ENCODE measurements at regions not wholly inside any gene's neighbourhood (a gene's known extent, or its start where the extent isn't known, plus 50 kb on each side); places are given as distances from the start of the nearest gene placed in this dataset.

DNA sequence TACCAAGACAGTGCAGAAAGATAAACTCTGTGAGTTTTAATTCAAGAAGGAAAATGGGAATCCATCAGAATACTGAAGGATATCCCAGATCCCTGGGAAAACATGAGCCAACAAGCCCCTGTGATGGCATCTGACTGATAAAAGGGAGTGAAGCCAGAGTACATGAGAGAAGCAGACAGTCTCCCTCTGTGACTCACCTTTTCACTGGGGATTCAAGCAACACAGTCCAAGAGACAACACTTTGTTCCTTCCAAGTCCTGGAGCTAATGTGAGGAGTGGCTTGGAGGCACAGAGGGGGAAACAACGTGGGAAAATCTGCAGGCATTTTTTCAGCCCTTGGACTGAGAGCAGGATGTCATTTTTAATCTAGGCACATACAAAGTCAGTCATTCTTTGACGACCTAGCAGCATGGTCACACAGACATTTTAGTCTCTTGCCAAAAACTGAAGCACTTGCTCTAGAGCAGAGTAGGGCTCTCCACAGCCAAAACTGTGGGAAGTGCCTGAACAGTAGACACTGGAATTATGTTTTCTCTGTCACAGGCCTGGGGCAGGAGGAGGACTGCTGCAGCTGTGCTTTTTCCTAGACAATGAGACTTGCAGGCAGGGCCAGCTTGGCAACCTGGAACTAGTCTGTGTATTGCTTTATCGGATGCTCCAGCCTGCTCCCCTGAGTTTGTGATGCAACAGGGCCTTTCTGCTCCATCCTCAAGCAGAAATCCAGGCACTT is 465.0 kb upstream of the GJE1 start:
- no peak overlapping the region for H3K4me3 Mint-ChIP-seq (ENCODE audit: unreplicated experiment)
- peaks cover 16% of the 10 kb centered on the region for H3K9me3 Mint-ChIP-seq (ENCODE audit: unreplicated experiment)
- TF ChIP-seq, protein P1, sequence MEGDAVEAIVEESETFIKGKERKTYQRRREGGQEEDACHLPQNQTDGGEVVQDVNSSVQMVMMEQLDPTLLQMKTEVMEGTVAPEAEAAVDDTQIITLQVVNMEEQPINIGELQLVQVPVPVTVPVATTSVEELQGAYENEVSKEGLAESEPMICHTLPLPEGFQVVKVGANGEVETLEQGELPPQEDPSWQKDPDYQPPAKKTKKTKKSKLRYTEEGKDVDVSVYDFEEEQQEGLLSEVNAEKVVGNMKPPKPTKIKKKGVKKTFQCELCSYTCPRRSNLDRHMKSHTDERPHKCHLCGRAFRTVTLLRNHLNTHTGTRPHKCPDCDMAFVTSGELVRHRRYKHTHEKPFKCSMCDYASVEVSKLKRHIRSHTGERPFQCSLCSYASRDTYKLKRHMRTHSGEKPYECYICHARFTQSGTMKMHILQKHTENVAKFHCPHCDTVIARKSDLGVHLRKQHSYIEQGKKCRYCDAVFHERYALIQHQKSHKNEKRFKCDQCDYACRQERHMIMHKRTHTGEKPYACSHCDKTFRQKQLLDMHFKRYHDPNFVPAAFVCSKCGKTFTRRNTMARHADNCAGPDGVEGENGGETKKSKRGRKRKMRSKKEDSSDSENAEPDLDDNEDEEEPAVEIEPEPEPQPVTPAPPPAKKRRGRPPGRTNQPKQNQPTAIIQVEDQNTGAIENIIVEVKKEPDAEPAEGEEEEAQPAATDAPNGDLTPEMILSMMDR (IDR thresholded peaks at IDR 0.05) = no peak
- no peak overlapping the region for H3K27ac Mint-ChIP-seq (ENCODE audit: unreplicated experiment)
- H3K36me3 Mint-ChIP-seq (ENCODE audit: unreplicated experiment) = peaks cover 6% of the 10 kb centered on the region
- peaks cover 2% of the 10 kb centered on the region for H3K4me1 Mint-ChIP-seq (ENCODE audit: unreplicated experiment)
- no peak for DNase-seq (ENCODE audit: extremely low spot score, unreplicated experiment)
- H3K27me3 Mint-ChIP-seq (ENCODE audit: unreplicated experiment) = no peaks in the 10 kb centered on the region

DNA sequence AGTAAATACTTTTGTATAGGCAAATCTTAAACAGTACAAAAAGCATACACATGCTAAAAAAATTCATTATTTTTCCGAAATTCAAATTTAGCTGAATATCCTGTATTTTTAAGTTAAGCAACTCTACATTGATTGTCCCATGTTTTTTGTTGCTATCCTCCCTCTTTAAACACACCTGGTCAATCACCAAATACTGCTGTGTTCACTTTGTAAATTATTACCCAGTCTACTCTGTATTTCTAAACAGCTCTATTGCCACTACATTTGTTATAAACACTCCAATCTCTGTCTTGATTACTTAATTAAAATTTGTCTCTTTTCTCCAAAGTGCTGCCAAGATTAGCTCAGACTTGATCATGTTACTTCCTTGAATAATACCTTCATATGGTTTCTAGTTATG is 466.5 kb upstream of the GJE1 start:
- Mint-ChIP-seq H3K4me1 (ENCODE audit: unreplicated experiment) (peaks cover 2% of the 10 kb centered on the region), H3K9me3 (ENCODE audit: unreplicated experiment) (peaks cover 5% of the 10 kb centered on the region), H3K27me3 (ENCODE audit: unreplicated experiment) (no peaks in the 10 kb centered on the region), H3K27ac (ENCODE audit: unreplicated experiment) (no peak overlapping the region), H3K36me3 (ENCODE audit: unreplicated experiment) (peaks cover 3% of the 10 kb centered on the region), H3K4me3 (ENCODE audit: unreplicated experiment) (no peak overlapping the region)
- TF ChIP-seq, protein P1 (IDR thresholded peaks at IDR 0.05) = no peak
- no peak for DNase-seq (ENCODE audit: extremely low spot score, unreplicated experiment)

DNA sequence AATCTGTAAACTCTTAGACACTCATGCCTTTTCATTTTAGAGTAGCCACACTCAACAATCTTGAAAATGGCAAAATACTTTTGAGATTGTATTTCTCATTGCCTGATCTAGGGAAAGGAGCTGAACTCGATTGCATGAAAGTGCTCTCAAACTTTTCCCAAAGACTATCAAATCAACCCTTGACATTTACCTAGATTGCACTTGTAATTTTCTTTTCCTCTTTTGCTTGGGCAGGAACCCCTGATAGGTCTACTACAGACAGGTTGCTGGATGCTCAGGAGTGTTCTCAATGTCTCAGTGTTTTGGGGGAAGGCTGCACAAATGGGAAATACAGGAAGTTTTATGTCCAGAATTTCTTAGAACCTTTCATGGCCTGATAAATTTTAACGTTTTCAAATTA is 468.0 kb upstream of the GJE1 start:
- TF ChIP-seq, protein P1 (IDR thresholded peaks at IDR 0.05) = no peak
- H3K27ac Mint-ChIP-seq (ENCODE audit: unreplicated experiment) = no peak overlapping the region
- H3K4me1 Mint-ChIP-seq (ENCODE audit: unreplicated experiment) = peaks cover 2% of the 10 kb centered on the region
- H3K4me3 Mint-ChIP-seq (ENCODE audit: unreplicated experiment) = no peak overlapping the region
- H3K27me3 Mint-ChIP-seq (ENCODE audit: unreplicated experiment) = no peaks in the 10 kb centered on the region
- no peaks in the 10 kb centered on the region for H3K36me3 Mint-ChIP-seq (ENCODE audit: unreplicated experiment)
- DNase-seq (ENCODE audit: extremely low spot score, unreplicated experiment) = no peak
- H3K9me3 Mint-ChIP-seq (ENCODE audit: unreplicated experiment) = no peaks in the 10 kb centered on the region

DNA sequence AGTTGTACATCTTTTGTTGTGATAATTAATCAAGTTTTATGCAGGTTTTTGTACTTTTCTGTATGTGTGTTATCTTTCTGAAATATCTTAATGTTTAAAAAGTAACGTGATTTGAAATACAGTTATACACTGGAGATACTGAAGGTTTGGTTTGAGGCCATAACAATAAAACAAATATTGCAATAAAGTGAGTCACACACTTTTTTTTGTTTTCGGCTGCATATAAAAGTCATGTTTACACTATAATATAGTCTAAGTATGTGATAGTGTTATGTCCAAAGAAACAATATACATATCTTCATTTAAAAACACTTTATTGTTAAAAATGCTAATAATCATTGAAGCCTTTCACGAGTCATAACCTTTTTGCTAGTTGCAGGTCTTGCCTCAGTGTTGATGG is 473.1 kb upstream of the GJE1 start:
- Mint-ChIP-seq H3K36me3 (ENCODE audit: unreplicated experiment) (no peaks in the 10 kb centered on the region), H3K4me3 (ENCODE audit: unreplicated experiment) (no peak overlapping the region), H3K9me3 (ENCODE audit: unreplicated experiment) (no peaks in the 10 kb centered on the region), H3K27ac (ENCODE audit: unreplicated experiment) (no peak overlapping the region), H3K4me1 (ENCODE audit: unreplicated experiment) (no peaks in the 10 kb centered on the region), H3K27me3 (ENCODE audit: unreplicated experiment) (no peaks in the 10 kb centered on the region)
- TF ChIP-seq, protein P1 (IDR thresholded peaks at IDR 0.05) = no peak
- no peak for DNase-seq (ENCODE audit: extremely low spot score, unreplicated experiment)

DNA sequence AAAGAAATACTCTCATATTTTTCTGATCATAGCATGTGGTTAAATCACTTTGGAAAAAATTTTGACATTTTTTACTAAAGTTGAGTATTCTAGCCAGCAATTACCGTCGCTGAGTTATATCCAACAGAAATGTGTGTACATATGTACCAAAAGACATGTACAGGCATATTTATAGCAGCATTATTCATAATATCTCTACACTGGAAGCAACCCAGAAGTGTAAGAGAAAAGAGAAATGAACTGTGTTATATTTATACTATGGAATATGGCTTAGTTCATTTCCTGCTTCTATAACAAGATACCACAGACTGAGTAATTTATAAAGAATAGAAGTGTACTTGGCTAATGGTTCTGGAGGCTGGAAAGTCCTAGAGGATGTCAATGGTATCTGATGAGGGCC is 474.0 kb upstream of the GJE1 start:
- DNase-seq (ENCODE audit: extremely low spot score, unreplicated experiment) = no peak
- no peaks in the 10 kb centered on the region for H3K4me1 Mint-ChIP-seq (ENCODE audit: unreplicated experiment)

More for the DNA sequence above, 474.0 kb upstream of the GJE1 start:
- Mint-ChIP-seq H3K27ac (ENCODE audit: unreplicated experiment) (no peak overlapping the region), H3K4me3 (ENCODE audit: unreplicated experiment) (no peak overlapping the region), H3K27me3 (ENCODE audit: unreplicated experiment) (no peaks in the 10 kb centered on the region), H3K36me3 (ENCODE audit: unreplicated experiment) (no peaks in the 10 kb centered on the region), H3K9me3 (ENCODE audit: unreplicated experiment) (peaks cover 3% of the 10 kb centered on the region)
- TF ChIP-seq, protein P1 (IDR thresholded peaks at IDR 0.05) = no peak

All from osteocyte (in vitro differentiated cells).